HepG2 (cell line): ENCODE measurements at regions not wholly inside any gene's neighbourhood (a gene's known extent, or its start where the extent isn't known, plus 50 kb on each side); places are given as distances from the start of the nearest gene placed in this dataset.

Experiments used
- ATAC-seq: fragments of 200-7000 bp; cut with Tn5 transposase; 3 replicates; pipeline ENCODE4 v1.9.1; 2020; ENCODE audit warnings: mild to moderate bottlenecking, moderate library complexity
- BruUV-seq: library from RNA; stranded (reverse); fragments of 400-500 nt; replicated peaks from 2 replicates; lab custom pipeline; 2021; lab: Mats Ljungman, UMichigan
- CTCF ChIA-PET: fragments of 300-600 bp; formaldehyde crosslinking; extraction: SDS; loops from one replicate; lab custom pipeline; 2021; ENCODE audit warnings: low total read pairs, inconsistent platforms, low intra/inter-chr PET ratio; lab: Yijun Ruan, JAX
- POLR2A ChIA-PET: fragments of 350-600 bp; sonication (Branson Sonifier 250); formaldehyde crosslinking; loops from one replicate; lab custom pipeline; 2020; ENCODE audit warnings: antibody characterized with exemption, inconsistent platforms; lab: Yijun Ruan, JAX
- DNase-seq: peaks from one replicate; pipeline ENCODE4 v3.0.0-alpha.2; 2015; ENCODE audit warnings: low spot score
- FAIRE-seq: peaks from 3 replicates; lab custom pipeline; 2011; peaks lifted over from hg19 to GRCh38; lab: Jason Lieb, UNC
- H2AFZ ChIP-seq: one replicate; pipeline ENCODE4 v1.6.1; 2011; ENCODE audit warnings: low read length, inconsistent platforms
- H3K27ac ChIP-seq: fragments of 300-600 bp; 3 replicates; pipeline ENCODE4 v1.8.0; 2011; ENCODE audit warnings: mixed run types, mild to moderate bottlenecking, mixed read lengths, low read length, inconsistent platforms; ENCODE audit not compliant: insufficient read depth; ENCODE audit errors: extremely low read length
- H3K27me3 ChIP-seq, 2 experiments: fragments of 200-600 bp in 1 of 2; 2 replicates in 1 of 2; 3 replicates in 1 of 2; pipeline versions ENCODE4 v1.6.0 to v1.8.0; 2011; ENCODE audit warnings: low read length in 2 of 2, mild to moderate bottlenecking in 2 of 2, moderate library complexity in 2 of 2, inconsistent platforms in 1 of 2; ENCODE audit not compliant: insufficient read depth in 2 of 2, control insufficient read depth in 1 of 2
- H3K36me3 ChIP-seq, 2 experiments: fragments of 200-600 bp in 1 of 2; replicated peaks in 1 of 2; 2 replicates in 1 of 2; 3 replicates in 1 of 2; pipeline versions ENCODE4 v1.5.1 to v1.8.0; 2011; ENCODE audit warnings: low read length in 2 of 2, inconsistent platforms in 1 of 2; ENCODE audit not compliant: insufficient read depth in 2 of 2, control insufficient read depth in 1 of 2
- H3K4me1 ChIP-seq: 2 replicates; pipeline ENCODE4 v1.5.1; 2012; ENCODE audit warnings: low read length, inconsistent platforms; ENCODE audit not compliant: insufficient read depth
- H3K4me2 ChIP-seq: 2 replicates; pipeline ENCODE4 v1.6.0; 2011; ENCODE audit warnings: low read depth, low read length, inconsistent platforms
- H3K4me3 ChIP-seq, 3 experiments: fragments of 200-600 bp in 1 of 3; sonication (generic), shearing (Covaris generic) in 1 of 3; replicated peaks in 1 of 3; 2 replicates each; pipeline ENCODE4 v1.5.1; 2011 to 2016; ENCODE audit warnings: low read length in 3 of 3, inconsistent platforms in 2 of 3, low read depth in 2 of 3, mild to moderate bottlenecking in 2 of 3, control low read depth in 1 of 3, mixed read lengths in 1 of 3; ENCODE audit not compliant: insufficient read depth in 1 of 3
- H3K79me2 ChIP-seq: one replicate; pipeline ENCODE4 v1.6.1; 2011; ENCODE audit warnings: low read length, inconsistent platforms; ENCODE audit not compliant: insufficient read depth
- H3K9ac ChIP-seq: 2 replicates; pipeline ENCODE4 v1.6.0; 2011; ENCODE audit warnings: mild to moderate bottlenecking, low read depth, low read length, inconsistent platforms; ENCODE audit not compliant: insufficient read depth
- H3K9me3 ChIP-seq: 2 replicates; pipeline ENCODE4 v1.5.1; 2012; ENCODE audit warnings: mild to moderate bottlenecking, low read length
- H4K20me1 ChIP-seq: 2 replicates; pipeline ENCODE4 v1.6.0; 2011; ENCODE audit warnings: inconsistent platforms, mild to moderate bottlenecking, low read length, moderate library complexity; ENCODE audit not compliant: insufficient read depth
- E2F2 ChIP-seq: sonication (generic); formaldehyde crosslinking; IDR thresholded peaks from 2 replicates; pipeline ENCODE4 v1.4.0; 2020; ENCODE audit warnings: missing genetic modification reagents, borderline replicate concordance
- THAP11 ChIP-seq: IDR thresholded peaks from 2 replicates; pipeline ENCODE4 v1.6.1; 2016; ENCODE audit warnings: missing biosample characterization, missing genetic modification reagents
- ZNF7 ChIP-seq: IDR thresholded peaks from 2 replicates; pipeline ENCODE4 v1.6.1; 2016; ENCODE audit warnings: missing biosample characterization, missing genetic modification reagents
- WGBS: methylation state at CpG from one replicate; pipeline ENCODE4 v1.1.6; 2017; ENCODE audit warnings: low lambda C conversion rate; 5-methylcytosine and 5-hydroxymethylcytosine counted together
- in situ Hi-C: cut with HindIII; loops from 2 replicates; pipeline ENCODE4 v1.10.0; 2017; ENCODE audit warnings: low pct_unique_long_range_greater_than_20kb; ENCODE audit not compliant: extremely low pct_ligation_motif_present
- intact Hi-C: fragments of 100-400 bp; cut with micrococcal nuclease; formaldehyde crosslinking; loops from one replicate; pipeline ENCODE4 v1.10.0; 2022; ENCODE audit not compliant: unreplicated experiment

GRCh38 chr21:14787312-14787711 lies 241.2 kb upstream of the SAMSN1 start:
- no peaks in the 10 kb centered on the region for H3K79me2 ChIP-seq
- ATAC-seq (no peak), DNase-seq (no peak), FAIRE-seq (no peak)
- no peak for TF ChIP-seq THAP11 (CRISPR knock-in tag)
- ChIA-PET POLR2A (no interaction called here), CTCF (no interaction called here)
- H3K9me3 ChIP-seq: no peaks in the 10 kb centered on the region
- BruUV-seq: no TSS peak
- H3K9ac ChIP-seq: no peak overlapping the region
- H4K20me1 ChIP-seq: no peaks in the 10 kb centered on the region
- H2AFZ ChIP-seq: no peak overlapping the region
- H3K4me1 ChIP-seq: no peaks in the 10 kb centered on the region
- in situ Hi-C loops: no loop called here
- H3K27ac ChIP-seq: no peak overlapping the region
- no peak overlapping the region for H3K4me3 ChIP-seq
- no peak overlapping the region for H3K4me2 ChIP-seq
- H3K27me3 ChIP-seq: no peaks in the 10 kb centered on the region
- intact Hi-C loops: no loop called here
- H3K36me3 ChIP-seq: no peaks in the 10 kb centered on the region

GRCh38 chr21:14785679-14786078 lies 239.6 kb upstream of the SAMSN1 start:
- H3K4me1 ChIP-seq: no peaks in the 10 kb centered on the region
- H3K36me3 ChIP-seq: no peaks in the 10 kb centered on the region
- peak; percentile 69; the same call in 1 of the 2 replicates for TF ChIP-seq ZNF7 (CRISPR knock-in tag)
- no peak for TF ChIP-seq E2F2 (CRISPR knock-in tag)
- POLR2A ChIA-PET: no interaction called here
- no peaks in the 10 kb centered on the region for H3K79me2 ChIP-seq
- no peaks in the 10 kb centered on the region for H3K9me3 ChIP-seq
- H3K4me2 ChIP-seq: no peak overlapping the region
- in situ Hi-C loops: no loop called here
- intact Hi-C loops: no loop called here
- H3K9ac ChIP-seq: no peak overlapping the region
- no peaks in the 10 kb centered on the region for H4K20me1 ChIP-seq
- 51% methylated on average over 2 of the region's 2 CpGs for WGBS
- H3K27ac ChIP-seq: no peak overlapping the region
- DNase-seq (no peak), FAIRE-seq (no peak), ATAC-seq (no peak)
- CTCF ChIA-PET: no interaction called here
- no TSS peak for BruUV-seq
- no peak overlapping the region for H2AFZ ChIP-seq
- H3K4me3 ChIP-seq: no peak overlapping the region
- H3K27me3 ChIP-seq: no peaks in the 10 kb centered on the region
